Ishikawa (cell line): ENCODE measurements at regions not wholly inside any gene's neighbourhood (a gene's known extent, or its start where the extent isn't known, plus 50 kb on each side); places are given as distances from the start of the nearest gene placed in this dataset.

Source experiments
- CREB1 ChIP-seq: IDR thresholded peaks from 2 replicates; pipeline ENCODE4 v1.6.1; 2012; ENCODE audit warnings: low read depth
- FOXM1 ChIP-seq: IDR thresholded peaks from 2 replicates; pipeline ENCODE4 v1.6.1; 2012; ENCODE audit warnings: low read depth, borderline replicate concordance
- NFIC ChIP-seq: IDR thresholded peaks from 2 replicates; pipeline ENCODE4 v1.6.1; 2012
- RAD21 ChIP-seq: IDR thresholded peaks from 2 replicates; pipeline ENCODE4 v1.6.1; 2012; ENCODE audit warnings: low read depth
- REST ChIP-seq: IDR thresholded peaks from 2 replicates; pipeline ENCODE4 v1.6.1; 2012; ENCODE audit warnings: low read depth, mild to moderate bottlenecking
- TAF1 ChIP-seq: IDR thresholded peaks from 2 replicates; pipeline ENCODE4 v1.6.1; 2012; ENCODE audit warnings: low read depth, mild to moderate bottlenecking
- TEAD4 ChIP-seq: IDR thresholded peaks from 2 replicates; pipeline ENCODE4 v1.6.1; 2012
- USF1 ChIP-seq: IDR thresholded peaks from 2 replicates; pipeline ENCODE4 v1.6.1; 2012

- TF ChIP-seq RAD21 (no peak), TAF1 (no peak), FOXM1 (no peak), REST (no peak), NFIC (no peak), TEAD4 (no peak), USF1 (no peak), CREB1 (no peak)
These were observed 247.8 kb upstream of the IGFBP3 start for GRCh38 chr7:46168671-46169383.
